K562 (cell line): ENCODE measurements at regions not wholly inside any gene's neighbourhood (a gene's known extent, or its start where the extent isn't known, plus 50 kb on each side); places are given as distances from the start of the nearest gene placed in this dataset.
A peak's percentile ranks its signal among the peaks of the same experiment; 100 is the strongest.

ENCODE experiments used
- MGA ChIP-seq: fragments of 450-650 bp; IDR thresholded peaks from 2 replicates; pipeline ENCODE4 v1.6.1; 2016; ENCODE audit warnings: mild to moderate bottlenecking, moderate library complexity
- NCOR1 ChIP-seq: fragments of 450-650 bp; IDR thresholded peaks from 2 replicates; pipeline ENCODE4 v1.6.1; 2016; ENCODE audit warnings: mild to moderate bottlenecking, moderate library complexity
- NR2C1 ChIP-seq, 2 experiments: fragments of 450-650 bp; IDR thresholded peaks; 2 replicates each; pipeline ENCODE4 v1.6.1; 2017; ENCODE audit warnings: mild to moderate bottlenecking in 2 of 2, antibody characterized with exemption in 1 of 2, inconsistent platforms in 1 of 2, missing compliant biosample characterization in 1 of 2, missing genetic modification characterization in 1 of 2
- SMARCB1 ChIP-seq: IDR thresholded peaks from 2 replicates; pipeline ENCODE4 v1.6.1; 2011; ENCODE audit warnings: improper control_type of control experiment, low read depth; ENCODE audit not compliant: insufficient read length
- TEAD4 ChIP-seq, 2 experiments: sonication (generic) in 1 of 2; formaldehyde crosslinking in 1 of 2; IDR thresholded peaks; 2 replicates each; pipeline versions ENCODE4 v1.6.1 to v1.8.0; 2012 to 2022; ENCODE audit warnings: borderline replicate concordance in 1 of 2, inconsistent platforms in 1 of 2, low read length in 1 of 2, mild to moderate bottlenecking in 1 of 2, missing genetic modification reagents in 1 of 2
- ZZZ3 ChIP-seq: fragments of 450-650 bp; IDR thresholded peaks from 2 replicates; pipeline ENCODE4 v1.6.1; 2016; ENCODE audit warnings: antibody characterized with exemption, mild to moderate bottlenecking, moderate library complexity

- no peak for TF ChIP-seq MGA
- no peak for TF ChIP-seq SMARCB1
- no peak for TF ChIP-seq ZZZ3
- no peak for TF ChIP-seq NR2C1 (IDR thresholded peaks at IDR 0.05)
- TF ChIP-seq NR2C1 (tag; IDR thresholded peaks at IDR 0.05) = peak; percentile 41; the same call in 1 of the 2 replicates
- peak; percentile 8; the same call in 1 of the 2 replicates for TF ChIP-seq NCOR1
- peak; percentile 70; the same call in 1 of the 2 replicates for TF ChIP-seq TEAD4 (IDR thresholded peaks at IDR 0.05; ENCODE audit: low read length)
- TF ChIP-seq TEAD4 (CRISPR knock-in tag; IDR thresholded peaks at IDR 0.05; ENCODE audit: borderline replicate concordance) = no peak
Observed at GRCh38 chr2:217261452-217261851, 401.6 kb upstream of the TNP1 start (continued).
